ENCODE measurements at regions not wholly inside any gene's neighbourhood (a gene's known extent, or its start where the extent isn't known, plus 50 kb on each side); places are given as distances from the start of the nearest gene placed in this dataset.

- WGBS (ENCODE audit: missing lambda C conversion rate) = 84% methylated on average over 1 of the region's 1 CpG
- peak; percentile 7 for FAIRE-seq
These were observed 210.0 kb downstream of the RASSF9 start for GRCh38 chr12:85626001-85626783.

GRCh38 chr12:85626784-85627171 is 209.4 kb downstream of the RASSF9 start:
- Histone ChIP-seq H3K9me3 (no peaks in the 10 kb centered on the region), H3K4me1 (peaks cover 8% of the 10 kb centered on the region; the same call in 2 of the 3 replicates), H3K27ac (peak overlapping the region; percentile 30 to 53; a peak in 3 of 6 replicates), H3K4me2 (peak overlapping the region; percentile 30), H3K4me3 (no peak overlapping the region)
- FAIRE-seq (no peak), DNase-seq (ENCODE audit: low read depth in 1 of 2, low spot score in 1 of 2) (no peak), ATAC-seq (no peak; a peak in 1 of 6 replicates)
- 4% methylated on average over 1 of the region's 1 CpG for WGBS (ENCODE audit: missing lambda C conversion rate)
- ChIA-PET POLR2A (no interaction called here), CTCF (interaction anchor here (0.9 kb wide), 1 partner anchor 241 kb away, joined by 3 read pairs; no protein-coding TSS in a partner anchor)
- TF ChIP-seq RFX5 (IDR thresholded peaks at IDR 0.05) = no peak
- TF ChIP-seq EHMT2 (IDR thresholded peaks at IDR 0.05; ENCODE audit: low read depth) = no peak
- no peak for TF ChIP-seq SREBF2 (IDR thresholded peaks at IDR 0.05)
- TF ChIP-seq HMGXB4 (CRISPR knock-in tag; IDR thresholded peaks at IDR 0.05; ENCODE audit: borderline replicate concordance) = no peak
- TF ChIP-seq TFCP2L1 (CRISPR knock-in tag; IDR thresholded peaks at IDR 0.05) = no peak
- TF ChIP-seq RAD21 (conservative IDR thresholded peaks at IDR 0.05 in 1 of 2, IDR thresholded peaks at IDR 0.05 in 1 of 2) = no peak
- no peak for TF ChIP-seq MAFK (IDR thresholded peaks at IDR 0.05; ENCODE audit: partially characterized antibody)

More at GRCh38 chr12:85626001-85626783, 210.0 kb downstream of the RASSF9 start:
- POLR2A ChIA-PET = no interaction called here
- DNase-seq (ENCODE audit: low read depth in 1 of 2, low spot score in 1 of 2) (peak in 1 of 2 experiments; percentile 19), ATAC-seq (peak; percentile 49 to 64; a peak in 4 of 6 replicates)
- H3K4me2 ChIP-seq = peak overlapping the region; percentile 30
- CTCF ChIA-PET = no interaction called here
- H3K4me1 ChIP-seq = peaks cover 8% of the 10 kb centered on the region; the same call in 2 of the 3 replicates
- no peak for TF ChIP-seq POLR2AphosphoS2 (conservative IDR thresholded peaks at IDR 0.05; ENCODE audit: low read length)
- no peak for TF ChIP-seq PBX3 (IDR thresholded peaks at IDR 0.05)
- no peak for TF ChIP-seq REST (IDR thresholded peaks at IDR 0.05)
- TF ChIP-seq NR3C1 (IDR thresholded peaks at IDR 0.05) = no peak
- TF ChIP-seq MAFK (IDR thresholded peaks at IDR 0.05; ENCODE audit: partially characterized antibody) = peak; percentile 2
- TF ChIP-seq JUNB (IDR thresholded peaks at IDR 0.05) = peak; percentile 39; the same call in 1 of the 2 replicates
- no peak for TF ChIP-seq FOSL2 (IDR thresholded peaks at IDR 0.05)
- peak; percentile 39; the same call in 1 of the 2 replicates for TF ChIP-seq FOSL2 (CRISPR knock-in tag; IDR thresholded peaks at IDR 0.05)
- TF ChIP-seq CEBPB (IDR thresholded peaks at IDR 0.05) = peak; percentile 11 to 60; a peak in 3 of 4 replicates
- H3K4me3 ChIP-seq = no peak overlapping the region
- H3K27ac ChIP-seq = peak overlapping the region in 1 of 2 experiments; percentile 53; a peak in 1 of 6 replicates
- H3K9me3 ChIP-seq = no peaks in the 10 kb centered on the region

GRCh38 chr12:85627584-85627983 is 208.6 kb downstream of the RASSF9 start:
- ChIA-PET POLR2A (no interaction called here), CTCF (interaction anchor here (0.9 kb wide), 1 partner anchor 240 kb away, joined by 3 read pairs; no protein-coding TSS in a partner anchor)
- Histone ChIP-seq H3K9me3 (no peaks in the 10 kb centered on the region), H3K4me2 (no peak overlapping the region), H3K4me1 (peaks cover 8% of the 10 kb centered on the region; the same call in 2 of the 3 replicates), H3K27ac (no peak overlapping the region), H3K4me3 (no peak overlapping the region)
- TF ChIP-seq EP300 (IDR thresholded peaks at IDR 0.05) (no peak), RCOR1 (IDR thresholded peaks at IDR 0.05; ENCODE audit: low read depth, low read length) (no peak), MYC (IDR thresholded peaks at IDR 0.05; ENCODE audit: borderline replicate concordance, low read length) (no peak), HOXB13 (CRISPR knock-in tag; IDR thresholded peaks at IDR 0.05; ENCODE audit: low read depth) (no peak), RAD21 (conservative IDR thresholded peaks at IDR 0.05 in 1 of 2, IDR thresholded peaks at IDR 0.05 in 1 of 2) (no peak), BCL3 (IDR thresholded peaks at IDR 0.05) (no peak), CBX2 (IDR thresholded peaks at IDR 0.05; ENCODE audit: borderline replicate concordance, low read depth) (no peak), EHF (CRISPR knock-in tag; IDR thresholded peaks at IDR 0.05) (no peak), ZC3H11A (IDR thresholded peaks at IDR 0.05) (no peak), HOXB5 (CRISPR knock-in tag; IDR thresholded peaks at IDR 0.05) (no peak), BHLHE40 (IDR thresholded peaks at IDR 0.05; ENCODE audit: low read depth, low read length) (no peak)
- ATAC-seq = no peak
- DNase-seq (ENCODE audit: low read depth in 1 of 2, low spot score in 1 of 2) = no peak
- 70% methylated on average over 2 of the region's 2 CpGs for WGBS (ENCODE audit: missing lambda C conversion rate)
- no peak for FAIRE-seq
